Osteocyte (in vitro differentiated cells): ENCODE measurements at regions not wholly inside any gene's neighbourhood (a gene's known extent, or its start where the extent isn't known, plus 50 kb on each side); places are given as distances from the start of the nearest gene placed in this dataset.

Source experiments
- DNase-seq: peaks from one replicate; pipeline ENCODE4 v3.0.0; 2021; ENCODE audit warnings: mixed read lengths; ENCODE audit not compliant: unreplicated experiment; ENCODE audit errors: extremely low spot score
- H3K27ac Mint-ChIP-seq: one replicate; pipeline ENCODE4 v1.8.0; 2021; ENCODE audit warnings: mild to moderate bottlenecking, mixed read lengths; ENCODE audit not compliant: unreplicated experiment
- H3K27me3 Mint-ChIP-seq: one replicate; pipeline ENCODE4 v1.8.0; 2021; ENCODE audit warnings: mixed read lengths; ENCODE audit not compliant: unreplicated experiment
- H3K36me3 Mint-ChIP-seq: one replicate; pipeline ENCODE4 v1.8.0; 2021; ENCODE audit warnings: mixed read lengths; ENCODE audit not compliant: unreplicated experiment
- H3K4me1 Mint-ChIP-seq: one replicate; pipeline ENCODE4 v1.8.0; 2021; ENCODE audit warnings: mixed read lengths; ENCODE audit not compliant: unreplicated experiment
- H3K4me3 Mint-ChIP-seq: one replicate; pipeline ENCODE4 v1.8.0; 2021; ENCODE audit warnings: mild to moderate bottlenecking, moderate library complexity, mixed read lengths; ENCODE audit not compliant: unreplicated experiment
- H3K9me3 Mint-ChIP-seq: one replicate; pipeline ENCODE4 v1.8.0; 2021; ENCODE audit warnings: mixed read lengths; ENCODE audit not compliant: unreplicated experiment
- TF ChIP-seq, protein P1 (sequence below): fragments of 200-600 bp; sonication (generic); IDR thresholded peaks from 2 replicates; pipeline ENCODE4 v1.5.0; 2021; ENCODE audit warnings: antibody characterized with exemption, mild to moderate bottlenecking, moderate library complexity

DNA sequence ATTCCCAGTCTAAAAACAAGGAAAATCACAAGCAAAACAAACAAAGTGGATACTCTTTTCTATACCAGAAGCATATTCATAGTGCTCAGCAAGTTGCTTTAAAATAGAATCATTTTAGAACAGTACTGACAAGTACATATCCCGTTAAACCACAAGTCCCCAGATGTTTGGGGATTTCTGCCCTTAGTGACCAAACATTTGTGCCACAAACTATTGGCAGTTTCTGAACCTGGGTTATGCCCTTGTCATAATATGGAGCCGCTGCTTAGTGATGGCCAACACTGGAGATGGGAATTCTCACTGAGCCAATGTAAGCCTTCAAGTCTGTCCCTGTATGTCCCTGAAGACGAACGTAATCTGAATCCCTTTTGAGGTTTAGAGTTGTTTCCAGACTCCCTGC is 436.7 kb upstream of the JAG1 start:
- DNase-seq, result no peak
- no peaks in the 10 kb centered on the region for H3K36me3 Mint-ChIP-seq
- no peak overlapping the region for H3K4me3 Mint-ChIP-seq
- H3K9me3 Mint-ChIP-seq, result no peaks in the 10 kb centered on the region
- TF ChIP-seq, protein P1, sequence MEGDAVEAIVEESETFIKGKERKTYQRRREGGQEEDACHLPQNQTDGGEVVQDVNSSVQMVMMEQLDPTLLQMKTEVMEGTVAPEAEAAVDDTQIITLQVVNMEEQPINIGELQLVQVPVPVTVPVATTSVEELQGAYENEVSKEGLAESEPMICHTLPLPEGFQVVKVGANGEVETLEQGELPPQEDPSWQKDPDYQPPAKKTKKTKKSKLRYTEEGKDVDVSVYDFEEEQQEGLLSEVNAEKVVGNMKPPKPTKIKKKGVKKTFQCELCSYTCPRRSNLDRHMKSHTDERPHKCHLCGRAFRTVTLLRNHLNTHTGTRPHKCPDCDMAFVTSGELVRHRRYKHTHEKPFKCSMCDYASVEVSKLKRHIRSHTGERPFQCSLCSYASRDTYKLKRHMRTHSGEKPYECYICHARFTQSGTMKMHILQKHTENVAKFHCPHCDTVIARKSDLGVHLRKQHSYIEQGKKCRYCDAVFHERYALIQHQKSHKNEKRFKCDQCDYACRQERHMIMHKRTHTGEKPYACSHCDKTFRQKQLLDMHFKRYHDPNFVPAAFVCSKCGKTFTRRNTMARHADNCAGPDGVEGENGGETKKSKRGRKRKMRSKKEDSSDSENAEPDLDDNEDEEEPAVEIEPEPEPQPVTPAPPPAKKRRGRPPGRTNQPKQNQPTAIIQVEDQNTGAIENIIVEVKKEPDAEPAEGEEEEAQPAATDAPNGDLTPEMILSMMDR, result no peak
- H3K27me3 Mint-ChIP-seq, result no peaks in the 10 kb centered on the region
- H3K27ac Mint-ChIP-seq, result no peak overlapping the region
- peaks cover 19% of the 10 kb centered on the region for H3K4me1 Mint-ChIP-seq

DNA sequence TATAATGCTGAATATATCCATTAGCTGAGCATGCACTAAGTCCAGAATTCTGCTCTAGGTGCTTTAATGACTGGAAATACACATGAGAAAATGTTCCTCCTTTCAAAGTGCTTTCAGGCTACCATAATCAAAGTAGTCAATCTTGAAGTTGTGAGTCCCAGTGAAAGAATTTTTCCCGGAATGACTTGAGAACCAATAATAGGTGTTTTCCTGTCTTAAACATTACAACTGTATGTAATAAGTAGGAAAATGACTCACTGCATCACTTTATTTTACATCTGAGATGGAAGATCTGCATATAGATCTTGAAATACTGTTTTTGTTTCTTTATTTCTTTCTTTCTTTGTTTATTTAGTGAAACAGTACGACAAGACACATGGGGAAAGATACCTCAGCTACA is 437.4 kb upstream of the JAG1 start:
- H3K27ac Mint-ChIP-seq, result no peak overlapping the region
- no peak for DNase-seq
- TF ChIP-seq, protein P1, result no peak

DNA sequence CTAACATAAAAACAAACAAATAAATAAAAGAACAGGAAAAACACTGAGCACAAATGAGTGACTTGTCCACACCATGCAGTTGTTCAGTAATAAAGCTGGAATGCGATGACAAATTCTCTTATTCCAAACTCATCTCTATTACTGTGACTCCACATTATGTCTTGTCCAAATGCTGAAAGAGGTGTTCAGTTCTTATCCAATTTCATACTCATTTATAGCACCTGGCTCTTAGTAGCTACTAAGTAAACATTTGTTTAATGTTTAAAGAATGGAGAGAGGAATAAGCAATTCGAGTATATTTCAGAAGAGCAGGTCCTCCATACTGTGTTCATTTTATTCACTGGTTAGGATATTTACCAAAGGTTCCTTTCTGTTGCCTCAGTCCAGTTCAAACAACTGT is 439.0 kb upstream of the JAG1 start:
- Mint-ChIP-seq H3K4me3 (no peak overlapping the region), H3K36me3 (no peaks in the 10 kb centered on the region), H3K27ac (no peak overlapping the region), H3K9me3 (no peaks in the 10 kb centered on the region), H3K4me1 (peaks cover 22% of the 10 kb centered on the region), H3K27me3 (no peaks in the 10 kb centered on the region)
- TF ChIP-seq, protein P1, result no peak
- no peak for DNase-seq

More for the DNA sequence above, 437.4 kb upstream of the JAG1 start:
- H3K27me3 Mint-ChIP-seq, result no peaks in the 10 kb centered on the region
- no peak overlapping the region for H3K4me3 Mint-ChIP-seq
- H3K36me3 Mint-ChIP-seq, result no peaks in the 10 kb centered on the region
- peaks cover 19% of the 10 kb centered on the region for H3K4me1 Mint-ChIP-seq
- no peaks in the 10 kb centered on the region for H3K9me3 Mint-ChIP-seq

DNA sequence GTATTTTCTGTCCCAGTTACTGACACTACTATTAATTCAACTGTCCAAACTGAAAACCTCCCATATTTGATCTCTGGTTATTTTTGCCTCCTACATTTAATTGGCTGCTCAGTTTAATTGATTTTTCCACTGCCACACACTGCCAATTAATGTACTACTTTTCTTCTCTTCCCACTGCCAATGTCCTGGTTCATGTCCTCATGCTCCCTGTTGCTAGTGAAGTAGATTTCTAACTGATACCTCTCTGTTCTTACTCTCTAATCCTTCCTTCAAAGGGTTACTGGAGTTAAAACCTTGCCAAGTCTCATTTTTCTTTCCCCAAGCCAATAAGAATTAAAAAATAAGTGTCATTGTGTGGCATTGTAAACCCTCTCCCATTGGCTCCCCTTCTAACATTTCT is 440.6 kb upstream of the JAG1 start:
- H3K4me1 Mint-ChIP-seq, result peaks cover 36% of the 10 kb centered on the region
- no peak for DNase-seq
- TF ChIP-seq, protein P1, result no peak
- H3K36me3 Mint-ChIP-seq, result no peaks in the 10 kb centered on the region
- no peak overlapping the region for H3K4me3 Mint-ChIP-seq
- H3K27me3 Mint-ChIP-seq, result no peaks in the 10 kb centered on the region
- H3K27ac Mint-ChIP-seq, result no peak overlapping the region
- no peaks in the 10 kb centered on the region for H3K9me3 Mint-ChIP-seq

DNA sequence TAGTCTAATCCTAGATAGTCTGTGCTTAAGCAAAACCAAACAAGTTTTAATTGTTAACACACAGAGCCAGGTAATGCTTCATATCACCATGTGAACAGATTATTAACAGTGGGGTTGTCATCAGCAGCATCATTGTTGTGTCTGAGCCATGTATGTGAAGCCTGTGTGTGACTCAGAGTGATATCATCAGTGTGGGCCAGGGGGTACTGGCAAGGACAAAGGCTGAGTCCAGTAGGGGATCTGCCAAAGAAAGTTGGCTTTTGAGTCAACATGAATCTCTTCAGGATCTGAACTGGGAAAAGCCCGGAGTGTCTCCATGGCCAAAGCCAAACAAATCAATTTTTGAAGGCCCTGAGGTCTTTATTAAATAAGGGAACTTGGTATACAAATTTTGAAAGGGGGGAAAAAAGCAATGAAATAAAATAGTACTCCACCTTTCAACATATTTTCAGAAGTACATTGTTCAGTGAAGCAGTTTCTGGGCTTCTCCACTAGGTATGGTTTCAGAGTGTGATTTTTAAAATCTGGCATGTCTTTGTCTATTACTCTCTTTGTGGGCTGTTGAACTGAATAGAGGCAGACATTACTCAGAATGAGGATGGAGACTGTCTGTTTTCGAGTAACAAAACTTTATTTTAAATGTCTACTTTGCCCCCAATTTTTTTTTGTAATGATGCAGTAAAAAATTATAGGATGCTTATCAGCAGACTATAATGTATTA is 444.2 kb upstream of the JAG1 start:
- Mint-ChIP-seq H3K27ac (no peak overlapping the region), H3K4me3 (no peak overlapping the region), H3K9me3 (no peaks in the 10 kb centered on the region), H3K27me3 (no peaks in the 10 kb centered on the region), H3K4me1 (peaks cover 28% of the 10 kb centered on the region), H3K36me3 (no peaks in the 10 kb centered on the region)
- no peak for DNase-seq
- TF ChIP-seq, protein P1, result no peak
